ENCODE measurements at regions not wholly inside any gene's neighbourhood (a gene's known extent, or its start where the extent isn't known, plus 50 kb on each side); places are given as distances from the start of the nearest gene placed in this dataset.

- no peaks in the 10 kb centered on the region for H3K9me3 ChIP-seq
- DNase-seq, result no peak
- H3K27me3 ChIP-seq, result no peaks in the 10 kb centered on the region
- H3K36me3 ChIP-seq (ENCODE audit: low read depth, missing control alignments), result no peaks in the 10 kb centered on the region
- WGBS, 2 donors, result 88% methylated on average over 1 of the region's 1 CpG
- no peak overlapping the region for H3K4me3 ChIP-seq
- TF ChIP-seq CTCF (IDR thresholded peaks at IDR 0.05), result no peak
- TF ChIP-seq POLR2A (IDR thresholded peaks at IDR 0.05), result no peak
- H3K27ac ChIP-seq, result no peak overlapping the region
- H3K4me1 ChIP-seq, result no peaks in the 10 kb centered on the region
- intact Hi-C loops (cut with DNase I; ENCODE audit: low total_unique reads), result no loop called here
Measured at GRCh38 chr1:116302281-116302680, 70.8 kb upstream of the ATP1A1 start.

GRCh38 chr1:116306102-116306501, 66.9 kb upstream of the ATP1A1 start:
- DNase-seq, result no peak
- Histone ChIP-seq H3K36me3 (ENCODE audit: low read depth, missing control alignments) (no peaks in the 10 kb centered on the region), H3K9me3 (no peaks in the 10 kb centered on the region), H3K27me3 (no peaks in the 10 kb centered on the region), H3K4me3 (no peak overlapping the region), H3K4me1 (no peaks in the 10 kb centered on the region), H3K27ac (no peak overlapping the region)
- intact Hi-C loops (cut with DNase I; ENCODE audit: low total_unique reads), result no loop called here
- WGBS, 2 donors, result 80 to 84% methylated on average over 2 of the region's 2 CpGs
- no peak for TF ChIP-seq CTCF (IDR thresholded peaks at IDR 0.05)
- no peak for TF ChIP-seq POLR2A (IDR thresholded peaks at IDR 0.05)

GRCh38 chr1:116306840-116307442, 66.1 kb upstream of the ATP1A1 start:
- no peaks in the 10 kb centered on the region for H3K27me3 ChIP-seq
- WGBS, 2 donors, result 91 to 94% methylated on average over 5 of the region's 5 CpGs
- H3K4me3 ChIP-seq, result no peak overlapping the region
- H3K9me3 ChIP-seq, result no peaks in the 10 kb centered on the region
- intact Hi-C loops (cut with DNase I; ENCODE audit: low total_unique reads), result no loop called here
- no peak overlapping the region for H3K27ac ChIP-seq
- no peak for DNase-seq
- H3K4me1 ChIP-seq, result no peaks in the 10 kb centered on the region
- no peaks in the 10 kb centered on the region for H3K36me3 ChIP-seq (ENCODE audit: low read depth, missing control alignments)
- no peak for TF ChIP-seq POLR2A (IDR thresholded peaks at IDR 0.05)
- no peak for TF ChIP-seq CTCF (IDR thresholded peaks at IDR 0.05)

- Histone ChIP-seq H3K27ac (no peak overlapping the region), H3K36me3 (ENCODE audit: low read depth, missing control alignments) (no peaks in the 10 kb centered on the region), H3K27me3 (no peaks in the 10 kb centered on the region), H3K4me3 (no peak overlapping the region), H3K9me3 (no peaks in the 10 kb centered on the region), H3K4me1 (no peaks in the 10 kb centered on the region)
- intact Hi-C loops (cut with DNase I; ENCODE audit: low total_unique reads), result no loop called here
- DNase-seq, result no peak
- TF ChIP-seq POLR2A (IDR thresholded peaks at IDR 0.05) (no peak), CTCF (IDR thresholded peaks at IDR 0.05) (no peak)
Measured at GRCh38 chr1:116308276-116308675, 64.8 kb upstream of the ATP1A1 start.

- intact Hi-C loops (cut with DNase I; ENCODE audit: low total_unique reads), result no loop called here
- no peak overlapping the region for H3K27ac ChIP-seq
- WGBS, 2 donors, result 93 to 95% methylated on average over 7 of the region's 7 CpGs
- H3K4me3 ChIP-seq, result no peak overlapping the region
- TF ChIP-seq POLR2A (IDR thresholded peaks at IDR 0.05) (no peak), CTCF (IDR thresholded peaks at IDR 0.05) (no peak)
- H3K4me1 ChIP-seq, result no peaks in the 10 kb centered on the region
- no peaks in the 10 kb centered on the region for H3K27me3 ChIP-seq
- H3K36me3 ChIP-seq (ENCODE audit: low read depth, missing control alignments), result no peaks in the 10 kb centered on the region
- H3K9me3 ChIP-seq, result no peaks in the 10 kb centered on the region
- no peak for DNase-seq
Measured at GRCh38 chr1:116309090-116309870, 63.8 kb upstream of the ATP1A1 start.

Measured in testis (tissue), 2 donors.